HG02981 (cell line): ENCODE measurements at regions not wholly inside any gene's neighbourhood (a gene's known extent, or its start where the extent isn't known, plus 50 kb on each side); places are given as distances from the start of the nearest gene placed in this dataset.
"Not testable (repeated sequence)": the region's sequence is repeated elsewhere in the genome, so short reads cannot be mapped to it uniquely, and the experiment has no call there.

Source experiments
- ATAC-seq: cut with Tn5 transposase; IDR thresholded peaks from one replicate; pipeline ENCODE4 v1.9.1; 2021; ENCODE audit warnings: mild to moderate bottlenecking, moderate library complexity; ENCODE audit not compliant: unreplicated experiment

DNA sequence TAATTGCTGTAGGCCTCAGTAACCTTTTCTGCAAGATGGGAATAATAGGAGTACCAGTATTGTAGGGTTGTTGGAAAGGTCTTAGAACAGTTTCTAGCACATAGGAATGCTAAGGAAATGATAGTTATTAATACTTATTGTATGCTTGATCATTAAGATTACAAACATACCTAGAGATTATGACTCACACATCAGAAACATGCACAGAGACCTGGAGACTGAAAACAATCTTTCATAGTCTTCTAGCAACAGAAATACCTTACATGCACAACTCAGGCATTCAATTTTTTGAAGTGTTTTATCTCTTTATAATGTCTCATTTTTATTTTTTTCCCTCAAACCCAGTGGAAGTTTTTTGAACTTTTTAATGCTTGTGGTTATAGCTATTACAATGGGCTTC, 104.4 kb upstream of the ZBTB20 start:
- no peak for ATAC-seq

- no peak for ATAC-seq
Observed at GRCh38 chr3:115252679-115253078, 105.6 kb upstream of the ZBTB20 start.

- no peak for ATAC-seq
Observed at GRCh38 chr3:115254492-115255196, 107.6 kb upstream of the ZBTB20 start.

DNA sequence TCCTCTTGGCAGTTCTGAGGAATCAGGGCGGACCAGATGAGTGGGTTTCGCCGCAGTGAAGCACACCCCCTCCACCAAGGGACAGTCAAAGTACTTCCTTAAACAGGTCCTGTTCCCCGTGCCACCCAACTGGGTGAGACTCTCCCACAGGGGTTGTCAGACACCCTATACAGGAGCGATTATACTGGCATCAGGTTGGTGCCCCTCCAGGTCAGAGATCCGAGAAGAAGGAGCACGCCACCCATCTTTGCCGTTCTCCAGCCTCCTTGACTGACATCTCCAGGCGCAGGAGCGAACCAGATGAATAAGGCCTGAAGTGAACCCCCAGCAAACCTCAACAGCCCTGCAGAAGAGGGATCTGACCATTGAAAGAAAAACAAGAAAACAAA, 108.1 kb upstream of the ZBTB20 start:
- ATAC-seq = no peak

- no peak for ATAC-seq
Observed at GRCh38 chr3:115270849-115271248, 123.8 kb upstream of the ZBTB20 start.

GRCh38 chr3:115272036-115272824, 125.1 kb upstream of the ZBTB20 start:
- ATAC-seq = no peak

DNA sequence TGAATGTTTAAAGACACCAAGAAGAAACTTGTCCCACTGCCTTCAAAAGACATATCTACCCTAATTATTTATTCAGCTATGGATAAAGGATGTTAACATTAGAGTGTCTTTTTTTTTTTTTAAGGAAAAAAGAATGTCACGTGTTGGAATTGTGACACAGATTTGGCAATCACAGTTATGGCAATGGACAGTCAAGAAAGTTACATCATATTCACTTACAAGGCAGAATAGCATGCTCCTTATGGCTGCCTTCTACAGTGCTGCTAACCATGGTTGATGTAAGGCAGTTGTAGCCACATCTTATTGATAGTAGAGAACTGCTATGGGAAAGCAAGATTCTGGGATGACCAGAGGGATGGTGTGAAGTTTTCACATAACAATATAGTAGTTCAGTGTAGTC, 128.8 kb upstream of the ZBTB20 start:
- no peak for ATAC-seq

DNA sequence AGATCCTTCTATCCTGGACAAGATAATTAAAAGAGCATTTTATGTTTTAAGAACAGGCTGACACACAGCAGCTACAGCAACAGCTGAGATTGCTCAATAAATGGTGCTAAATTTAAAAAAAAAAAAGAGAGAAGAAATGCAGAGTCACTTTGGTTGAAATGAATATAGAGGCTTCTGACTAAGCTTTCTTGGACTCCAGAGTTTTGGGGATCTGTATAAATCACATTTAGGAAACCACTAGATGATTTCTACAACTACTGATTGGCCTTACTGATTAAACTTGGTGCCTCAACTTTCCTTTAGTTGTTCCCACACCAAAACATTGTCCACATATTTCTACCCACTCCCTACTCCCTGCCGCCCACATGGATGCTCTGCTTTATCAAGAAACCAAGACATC, 132.9 kb upstream of the ZBTB20 start:
- no peak for ATAC-seq

GRCh38 chr3:115280506-115280905, 133.4 kb upstream of the ZBTB20 start:
- ATAC-seq = no peak

DNA sequence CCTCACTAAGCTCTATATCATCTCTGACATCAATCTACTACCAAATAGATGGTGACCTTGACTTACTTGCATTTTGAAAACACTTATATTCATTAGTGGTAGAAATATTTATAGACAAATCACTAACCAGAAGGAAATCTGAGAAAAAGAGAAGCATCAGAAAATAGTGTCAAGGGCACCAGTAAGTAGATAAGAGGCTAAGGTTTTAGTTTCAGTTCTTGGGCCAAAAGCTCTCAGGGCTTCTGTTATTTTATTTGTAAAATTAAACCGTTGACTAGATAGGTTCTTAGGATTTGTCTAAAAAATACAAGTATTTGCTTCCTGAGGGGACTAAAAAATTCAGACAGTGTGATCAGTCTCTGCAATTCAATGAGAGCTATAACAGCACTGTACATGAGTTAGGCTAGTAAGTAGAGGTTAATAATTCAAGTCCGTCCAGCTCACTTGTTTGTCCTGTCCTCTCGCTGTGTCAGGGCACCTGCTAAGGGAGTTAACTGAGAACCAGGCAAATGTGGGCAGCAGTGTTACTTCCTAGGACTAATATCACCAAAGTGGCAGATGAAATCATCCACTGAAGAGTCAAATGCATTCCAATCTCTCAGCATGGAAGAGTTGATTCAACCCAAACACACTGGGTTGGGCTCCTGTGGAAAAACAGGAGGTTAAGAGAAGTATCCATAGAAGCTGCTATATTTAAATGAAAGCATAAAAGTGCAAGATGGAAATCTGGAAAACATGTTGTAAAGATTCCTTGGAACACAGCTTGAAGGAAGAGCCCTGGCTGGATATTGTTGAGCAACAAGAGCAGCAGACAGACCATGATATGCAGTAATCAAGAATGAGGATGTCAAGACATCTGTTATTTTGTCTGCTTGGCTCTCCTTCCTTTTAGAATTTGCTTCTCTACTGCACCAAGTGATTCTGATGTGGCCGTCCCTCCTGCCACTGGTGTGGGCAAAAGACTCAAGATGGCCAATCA, 134.9 kb upstream of the ZBTB20 start:
- ATAC-seq = no peak

DNA sequence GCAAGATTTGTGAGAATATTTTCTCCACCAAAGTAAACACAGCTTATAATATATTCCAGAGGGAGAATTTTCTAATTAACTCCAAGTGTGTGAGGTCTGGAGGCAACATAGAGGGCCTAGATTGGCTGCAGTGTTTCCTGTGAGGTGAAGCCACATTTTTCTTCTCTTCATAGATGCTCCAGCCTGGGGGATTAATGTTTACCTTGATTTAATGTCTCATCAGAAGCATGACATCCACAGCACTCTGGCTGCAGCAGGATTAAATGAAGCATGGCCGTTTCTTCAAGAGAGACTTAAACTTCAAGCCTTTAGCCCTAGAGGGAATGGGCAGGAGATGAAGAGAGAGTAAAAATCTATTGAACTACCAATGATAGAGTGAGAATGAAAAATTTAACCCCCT, 137.9 kb upstream of the ZBTB20 start:
- no peak for ATAC-seq

DNA sequence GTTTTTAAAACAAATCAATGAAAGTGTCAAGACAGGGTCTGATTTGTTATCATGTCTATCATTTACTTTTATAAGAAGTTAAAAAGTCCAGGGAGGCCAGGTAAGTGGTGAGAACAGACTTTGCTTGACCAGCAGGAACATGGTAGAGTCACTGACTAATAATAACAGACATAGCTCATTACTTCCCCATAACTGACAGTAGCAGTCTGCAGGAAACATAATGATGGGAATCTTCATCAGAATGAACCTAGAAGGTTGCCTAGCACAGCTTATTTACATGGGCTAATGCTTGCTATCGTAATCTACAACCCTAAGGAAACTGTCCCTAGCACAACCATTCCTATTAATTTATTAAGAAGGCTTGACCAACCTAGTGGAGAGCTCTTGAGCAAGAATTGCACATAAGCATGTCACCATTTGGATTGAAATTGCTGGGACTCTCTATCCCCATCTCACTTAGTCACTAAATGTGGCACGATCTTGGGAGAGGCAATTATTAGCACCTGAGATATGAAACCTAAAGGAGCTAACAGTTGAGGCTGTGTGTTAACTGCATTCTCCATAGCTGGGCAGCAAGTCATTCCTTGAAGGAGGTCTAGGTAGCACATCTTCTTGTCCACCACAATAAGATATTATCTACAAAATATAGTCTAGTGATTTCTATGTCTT, 139.6 kb upstream of the ZBTB20 start:
- ATAC-seq = no peak

DNA sequence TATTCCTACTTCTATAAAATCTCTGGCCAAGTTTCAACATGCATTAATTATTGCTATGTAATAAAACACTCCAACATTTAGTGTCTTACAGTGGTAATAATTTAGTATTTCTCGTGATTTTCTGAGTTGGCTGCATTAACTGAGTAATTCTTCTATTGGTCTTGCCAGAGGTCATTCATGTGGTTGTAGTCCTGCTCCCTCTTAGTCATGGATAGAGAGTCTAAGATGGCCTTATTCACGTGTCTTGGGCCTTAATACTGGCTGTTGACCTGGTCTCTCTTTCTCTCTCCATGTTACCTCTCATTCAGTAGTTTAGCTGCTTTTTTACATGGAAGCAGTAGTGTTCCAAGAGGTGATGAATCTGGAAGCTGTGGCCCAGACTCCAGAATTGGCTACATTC, 140.1 kb upstream of the ZBTB20 start:
- no peak for ATAC-seq

- no peak for ATAC-seq
Observed at GRCh38 chr3:115292131-115292530, 145.0 kb upstream of the ZBTB20 start.

- no peak for ATAC-seq
Observed at GRCh38 chr3:115292677-115293165, 145.6 kb upstream of the ZBTB20 start.

- ATAC-seq = no peak
Observed at GRCh38 chr3:115293321-115293720, 146.2 kb upstream of the ZBTB20 start.

GRCh38 chr3:115301364-115301860, 154.3 kb upstream of the ZBTB20 start:
- no peak for ATAC-seq

DNA sequence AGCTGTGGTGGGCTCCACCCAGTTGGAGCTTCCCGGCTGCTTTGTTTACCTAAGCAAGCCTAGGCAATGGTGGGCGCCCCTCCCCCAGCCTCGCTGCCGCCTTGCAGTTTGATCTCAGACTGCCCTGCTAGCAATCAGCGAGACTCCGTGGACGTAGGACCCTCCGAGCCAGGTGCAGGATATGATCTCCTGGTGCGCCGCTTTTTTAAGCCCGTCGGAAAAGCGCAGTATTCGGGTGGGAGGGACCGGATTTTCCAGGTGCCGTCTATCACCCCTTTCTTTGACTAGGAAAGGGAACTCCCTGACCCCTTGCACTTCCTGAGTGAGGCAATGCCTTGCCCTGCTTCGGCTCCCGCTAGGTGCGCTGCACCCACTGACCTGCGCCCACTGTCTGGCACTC, 170.9 kb upstream of the ZBTB20 start:
- not testable (repeated sequence) for ATAC-seq

GRCh38 chr3:115321400-115321805, 174.3 kb upstream of the ZBTB20 start:
- ATAC-seq = no peak

DNA sequence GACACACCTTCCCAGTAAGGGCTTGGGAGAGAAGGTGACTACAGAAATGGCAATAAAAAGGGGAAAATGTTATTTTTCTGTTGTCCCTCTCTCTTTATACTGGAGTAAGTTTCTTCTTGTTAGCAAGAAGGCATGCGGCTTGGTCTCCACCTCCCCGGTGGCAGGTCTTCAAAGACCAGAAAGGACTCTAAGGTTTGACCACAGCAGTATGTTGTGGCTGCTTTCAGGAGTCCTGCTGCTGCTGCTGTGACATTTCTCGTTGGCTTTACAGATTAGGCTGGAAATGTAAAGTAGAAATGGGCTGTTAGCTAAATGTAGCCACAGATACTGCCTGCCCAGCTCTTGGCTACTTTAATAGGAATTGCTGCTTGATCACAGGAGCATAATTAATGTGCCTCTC, 175.8 kb upstream of the ZBTB20 start:
- ATAC-seq = no peak
